ENCODE measurements at regions not wholly inside any gene's neighbourhood (a gene's known extent, or its start where the extent isn't known, plus 50 kb on each side); places are given as distances from the start of the nearest gene placed in this dataset.

DNA sequence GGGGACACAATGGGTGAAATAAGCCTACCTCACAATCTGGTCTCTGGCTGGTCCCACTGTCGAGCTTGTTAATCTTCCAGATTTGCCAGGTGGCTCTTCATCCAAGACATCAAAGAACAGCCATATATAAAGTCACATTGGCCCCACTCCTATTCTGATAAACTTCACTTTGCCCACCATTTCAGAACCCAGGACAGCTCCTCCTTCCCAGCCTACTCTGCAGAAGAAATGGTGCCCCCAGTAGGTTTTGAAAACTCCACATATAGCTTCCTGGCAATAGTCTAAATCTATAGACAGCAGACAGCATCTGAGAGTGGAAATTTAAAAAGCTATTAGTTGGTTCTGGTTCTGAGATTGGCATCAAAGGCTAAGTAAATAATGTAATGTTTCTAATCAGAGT is 143.1 kb upstream of the PCSK2 start:
- DNase-seq (ENCODE audit: insufficient read length, low spot score) (no peak), FAIRE-seq (no peak)
- no peak for TF ChIP-seq CTCF (IDR thresholded peaks at IDR 0.05; ENCODE audit: insufficient read depth, missing control alignments)

GRCh38 chr20:17084909-17085308 is 141.9 kb upstream of the PCSK2 start:
- DNase-seq (ENCODE audit: insufficient read length, low spot score) (no peak), FAIRE-seq (no peak)
- TF ChIP-seq CTCF (IDR thresholded peaks at IDR 0.05; ENCODE audit: insufficient read depth, missing control alignments) = no peak

DNA sequence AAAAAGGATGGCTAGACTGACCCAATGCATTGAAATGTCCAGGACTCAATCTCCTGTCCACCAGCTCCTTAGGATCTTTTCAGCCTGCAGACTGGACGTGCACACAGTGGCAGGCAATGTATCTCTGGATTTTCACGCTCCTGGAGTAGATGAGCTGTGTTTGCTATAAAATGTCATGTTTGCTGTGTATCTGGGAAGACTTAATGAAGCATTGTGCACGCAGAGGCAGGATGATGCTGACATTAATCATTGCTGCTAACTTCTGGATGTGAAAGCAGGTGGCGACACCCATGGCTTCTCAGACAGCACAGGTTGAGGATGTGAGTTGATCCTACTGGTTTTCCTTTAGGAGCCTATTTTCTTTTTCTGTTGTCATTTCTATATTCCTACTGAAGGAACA is 133.1 kb upstream of the PCSK2 start:
- no peak for DNase-seq (ENCODE audit: insufficient read length, low spot score)
- FAIRE-seq = no peak
- TF ChIP-seq CTCF (IDR thresholded peaks at IDR 0.05; ENCODE audit: insufficient read depth, missing control alignments) = no peak

GRCh38 chr20:17097603-17098002 is 129.2 kb upstream of the PCSK2 start:
- no peak for DNase-seq (ENCODE audit: insufficient read length, low spot score)
- TF ChIP-seq CTCF (IDR thresholded peaks at IDR 0.05; ENCODE audit: insufficient read depth, missing control alignments) = no peak
- FAIRE-seq = no peak

- DNase-seq (ENCODE audit: insufficient read length, low spot score) (no peak), FAIRE-seq (no peak)
- TF ChIP-seq CTCF (IDR thresholded peaks at IDR 0.05; ENCODE audit: insufficient read depth, missing control alignments) = no peak
Measured at GRCh38 chr20:17100506-17100905, 126.3 kb upstream of the PCSK2 start.

DNA sequence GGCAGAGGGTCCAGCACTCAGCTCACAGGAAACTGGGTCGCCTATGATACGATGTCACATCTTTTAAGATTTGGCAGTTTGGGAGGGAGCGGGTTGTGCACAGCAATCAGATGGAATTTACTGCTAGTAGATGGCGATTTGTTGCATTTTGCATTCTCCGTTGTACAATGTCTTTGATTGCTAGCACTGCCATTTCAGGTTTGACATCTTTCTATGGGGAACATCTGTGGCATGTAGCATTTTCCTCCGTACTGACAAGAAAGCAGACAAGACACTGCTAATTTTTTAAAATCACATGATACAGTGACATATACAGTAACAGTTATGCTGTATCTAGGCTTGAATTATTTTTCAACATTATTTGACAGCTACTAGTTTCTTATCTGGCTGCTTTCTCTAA is 119.7 kb upstream of the PCSK2 start:
- no peak for FAIRE-seq
- TF ChIP-seq CTCF (IDR thresholded peaks at IDR 0.05; ENCODE audit: insufficient read depth, missing control alignments) = no peak
- DNase-seq (ENCODE audit: insufficient read length, low spot score) = no peak

GRCh38 chr20:17108896-17109295 is 117.9 kb upstream of the PCSK2 start:
- DNase-seq (ENCODE audit: insufficient read length, low spot score) (no peak), FAIRE-seq (no peak)
- no peak for TF ChIP-seq CTCF (IDR thresholded peaks at IDR 0.05; ENCODE audit: insufficient read depth, missing control alignments)
